Left ventricle myocardium superior (tissue), 1 donor: ENCODE measurements at regions not wholly inside any gene's neighbourhood (a gene's known extent, or its start where the extent isn't known, plus 50 kb on each side); places are given as distances from the start of the nearest gene placed in this dataset.

Experiments
- ATAC-seq: fragments of 200-7000 bp; cut with Tn5 transposase; one replicate; pipeline ENCODE4 v1.9.1; 2020; ENCODE audit warnings: mild to moderate bottlenecking, moderate library complexity
- DNase-seq: peaks from one replicate; pipeline ENCODE4 v3.0.0-alpha.2; 2020
- intact Hi-C: fragments of 100-400 bp; cut with micrococcal nuclease; formaldehyde crosslinking; loops from one replicate; pipeline ENCODE4 v1.11.0; 2022
- donor health status: DM: no; HTN: yes; CAD: no; lungs with severe emphysema.

GRCh38 chr12:86376052-86376451, 119.9 kb upstream of the MGAT4C start:
- DNase-seq (peak; percentile 49), ATAC-seq (peak; percentile 89)
- intact Hi-C loops: no loop called here

DNA sequence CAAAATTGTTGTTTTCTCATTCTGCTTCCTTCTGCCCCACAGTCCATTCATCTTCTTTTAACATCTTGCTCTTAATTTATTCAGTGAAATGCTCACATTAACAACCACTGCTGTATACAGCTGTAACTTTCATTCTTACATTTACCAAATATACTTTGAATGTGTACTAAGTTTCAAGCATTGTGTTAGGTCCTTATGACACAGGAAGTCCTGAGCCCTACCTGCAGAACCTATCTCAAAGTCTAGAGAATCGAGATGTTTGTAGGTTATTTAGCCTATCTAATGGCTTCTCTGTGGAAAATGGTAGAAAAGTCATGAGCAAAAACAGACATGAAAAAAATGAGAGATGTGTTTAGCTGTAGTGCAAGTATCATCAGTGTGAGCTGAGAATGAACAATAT, 117.6 kb upstream of the MGAT4C start:
- no peak for ATAC-seq
- intact Hi-C loops: no loop called here
- DNase-seq: no peak

DNA sequence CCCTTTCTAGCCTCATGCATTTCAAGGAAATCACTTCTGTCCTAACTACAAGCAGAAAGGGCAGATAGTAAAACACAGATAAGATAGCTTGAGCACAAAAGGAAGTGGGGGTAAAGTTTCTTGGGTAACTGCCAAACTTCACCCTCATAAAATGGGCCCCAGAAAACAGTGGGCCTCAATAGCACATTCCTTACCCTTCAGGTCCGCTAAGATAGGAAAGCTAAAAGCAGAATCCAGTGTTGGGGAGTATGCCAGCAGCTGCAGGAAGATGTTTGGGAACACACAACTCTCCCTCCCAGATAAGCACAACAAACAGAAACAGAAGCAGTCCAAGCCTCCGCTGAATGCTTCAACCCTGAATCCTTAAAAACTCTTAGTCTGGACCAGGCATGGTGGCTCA, 110.9 kb upstream of the MGAT4C start:
- intact Hi-C loops: no loop called here
- ATAC-seq: peak; percentile 29
- no peak for DNase-seq

GRCh38 chr12:86349196-86349595, 93.0 kb upstream of the MGAT4C start:
- ATAC-seq: no peak
- intact Hi-C loops: no loop called here
- no peak for DNase-seq

DNA sequence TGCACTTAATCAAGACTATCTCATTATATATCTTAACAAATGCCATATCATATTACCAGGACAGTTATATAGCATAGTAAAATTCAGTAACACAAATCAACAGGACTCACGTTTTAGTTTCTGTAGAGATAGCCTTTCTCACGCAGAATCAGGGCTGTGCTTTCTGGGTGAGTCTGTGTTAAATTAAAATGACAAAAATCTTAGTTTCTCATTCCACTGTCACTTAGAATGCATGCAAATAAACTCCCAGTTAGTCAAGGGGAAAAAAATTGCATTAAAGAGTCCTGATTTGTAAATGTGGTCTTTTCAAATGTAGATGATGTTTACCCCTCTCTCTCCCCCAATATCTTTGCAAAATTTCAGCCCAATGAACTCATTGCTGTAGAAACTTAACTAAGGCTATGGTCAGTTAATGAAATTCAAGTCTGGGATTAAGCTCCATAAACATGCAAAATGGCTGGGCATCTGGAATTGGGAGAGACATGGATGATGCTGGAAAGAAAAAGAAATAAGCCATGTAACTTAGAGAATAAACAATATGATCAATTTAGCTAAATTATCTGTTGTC, 77.8 kb upstream of the MGAT4C start:
- ATAC-seq: no peak
- intact Hi-C loops: no loop called here
- DNase-seq: no peak

- intact Hi-C loops: no loop called here
- ATAC-seq (no peak), DNase-seq (no peak)
Observed at GRCh38 chr12:86331457-86331856, 75.3 kb upstream of the MGAT4C start.

GRCh38 chr12:86331012-86331411, 74.8 kb upstream of the MGAT4C start:
- ATAC-seq (no peak), DNase-seq (no peak)
- intact Hi-C loops: no loop called here

GRCh38 chr12:86312232-86312631, 56.0 kb upstream of the MGAT4C start:
- no peak for ATAC-seq
- no peak for DNase-seq
- intact Hi-C loops: no loop called here
